ENCODE measurements at regions not wholly inside any gene's neighbourhood (a gene's known extent, or its start where the extent isn't known, plus 50 kb on each side); places are given as distances from the start of the nearest gene placed in this dataset.
A peak's percentile ranks its signal among the peaks of the same experiment; 100 is the strongest.

- Histone ChIP-seq H3K9me3 (no peaks in the 10 kb centered on the region), H3K27ac (replicated peaks in 1 of 4) (no peak overlapping the region), H3K4me3 (no peak overlapping the region), H3K36me3 (no peaks in the 10 kb centered on the region), H3K27me3 (no peaks in the 10 kb centered on the region), H3K4me1 (peaks cover 25 to 42% (median 38%) of the 10 kb centered on the region in 4 donors)
- 89% methylated on average over 3 of the region's 3 CpGs for WGBS
- TF ChIP-seq POLR2AphosphoS5 (IDR thresholded peaks at IDR 0.05) (no peak), POLR2A (IDR thresholded peaks at IDR 0.05; ENCODE audit: low read depth) (no peak), CTCF (IDR thresholded peaks at IDR 0.05) (no peak), EP300 (IDR thresholded peaks at IDR 0.05) (no peak)
- intact Hi-C loops (cut with DNase I), result no loop called here
- DNase-seq (ENCODE audit: extremely low spot score), result no peak
Measured at GRCh38 chr2:47276061-47276460, 93.0 kb upstream of the EPCAM start.

- Histone ChIP-seq H3K27ac (replicated peaks in 1 of 4) (peak overlapping the region; percentile 79 to 83 (median 82)), H3K9me3 (no peaks in the 10 kb centered on the region), H3K27me3 (no peaks in the 10 kb centered on the region), H3K4me3 (no peak overlapping the region), H3K36me3 (no peaks in the 10 kb centered on the region), H3K4me1 (peaks cover 30 to 52% (median 49%) of the 10 kb centered on the region in 4 donors)
- 59% methylated on average over 10 of the region's 10 CpGs for WGBS
- intact Hi-C loops (cut with DNase I), result loop anchor here (5.0 kb wide), 1 partner anchor 197 kb away; no protein-coding TSS in a partner anchor
- DNase-seq (ENCODE audit: extremely low spot score), result no peak
- no peak for TF ChIP-seq EP300 (IDR thresholded peaks at IDR 0.05)
- TF ChIP-seq POLR2A (IDR thresholded peaks at IDR 0.05; ENCODE audit: low read depth), result no peak
- TF ChIP-seq CTCF (IDR thresholded peaks at IDR 0.05), result peak in 1 of 3 experiments; percentile 17
- TF ChIP-seq POLR2AphosphoS5 (IDR thresholded peaks at IDR 0.05), result peak; percentile 16 to 72
Measured at GRCh38 chr2:47274054-47274782, 94.9 kb upstream of the EPCAM start.

GRCh38 chr2:47272905-47273758 is 96.0 kb upstream of the EPCAM start:
- no peak for TF ChIP-seq CTCF (IDR thresholded peaks at IDR 0.05)
- intact Hi-C loops (cut with DNase I), result loop anchor here (5.0 kb wide), 1 partner anchor 196 kb away; no protein-coding TSS in a partner anchor
- no peak for DNase-seq (ENCODE audit: extremely low spot score)
- Histone ChIP-seq H3K36me3 (no peaks in the 10 kb centered on the region), H3K4me1 (peaks cover 34 to 55% (median 54%) of the 10 kb centered on the region in 4 donors), H3K27me3 (no peaks in the 10 kb centered on the region), H3K9me3 (no peaks in the 10 kb centered on the region), H3K4me3 (peak overlapping the region in 3 of 4 donors; percentile 40 to 47 (median 41)), H3K27ac (replicated peaks in 1 of 4) (peak overlapping the region; percentile 79 to 83 (median 82))
- 82% methylated on average over 18 of the region's 18 CpGs for WGBS

GRCh38 chr2:47272031-47272864 is 95.9 kb upstream of the CALM2 start:
- no peaks in the 10 kb centered on the region for H3K27me3 ChIP-seq
- peaks cover 34 to 55% (median 54%) of the 10 kb centered on the region in 4 donors for H3K4me1 ChIP-seq
- WGBS, result 30% methylated on average over 14 of the region's 46 CpGs
- intact Hi-C loops (cut with DNase I), result loop anchor here (5.0 kb wide), 1 partner anchor 195 kb away; no protein-coding TSS in a partner anchor
- TF ChIP-seq POLR2AphosphoS5 (IDR thresholded peaks at IDR 0.05) (peak; percentile 52 to 60), EP300 (IDR thresholded peaks at IDR 0.05) (no peak), CTCF (IDR thresholded peaks at IDR 0.05) (peak in 2 of 3 experiments; percentile 94 to 98), POLR2A (IDR thresholded peaks at IDR 0.05; ENCODE audit: low read depth) (no peak)
- peak overlapping the region; percentile 59 to 83 (median 80) for H3K27ac ChIP-seq (replicated peaks in 1 of 4)
- H3K4me3 ChIP-seq, result peak overlapping the region; percentile 40 to 50 (median 44)
- DNase-seq (ENCODE audit: extremely low spot score), result no peak
- H3K36me3 ChIP-seq, result no peaks in the 10 kb centered on the region
- H3K9me3 ChIP-seq, result no peaks in the 10 kb centered on the region

Data from esophagus muscularis mucosa (tissue), 4 donors.